ENCODE measurements at regions not wholly inside any gene's neighbourhood (a gene's known extent, or its start where the extent isn't known, plus 50 kb on each side); places are given as distances from the start of the nearest gene placed in this dataset.

- H3K79me2 ChIP-seq (ENCODE audit: control insufficient read depth, insufficient read depth, low read length) = no peaks in the 10 kb centered on the region
- CTCF ChIA-PET = no interaction called here
- no peak for TF ChIP-seq FOS (IDR thresholded peaks at IDR 0.05; ENCODE audit: borderline replicate concordance, insufficient read depth, low read length)
- TF ChIP-seq POLR2A (IDR thresholded peaks at IDR 0.05; ENCODE audit: low read depth, low read length) = no peak
- no peak for TF ChIP-seq MYC (IDR thresholded peaks at IDR 0.05; ENCODE audit: low read depth, low read length)
- TF ChIP-seq GATA2 (IDR thresholded peaks at IDR 0.05; ENCODE audit: insufficient read depth, insufficient read length, low read depth, low read length) = no peak
- no peak for TF ChIP-seq MAX (IDR thresholded peaks at IDR 0.05; ENCODE audit: insufficient read depth, insufficient read length)
- TF ChIP-seq EZH2 (IDR thresholded peaks at IDR 0.05; ENCODE audit: borderline replicate concordance, low read depth, low read length, severe bottlenecking) = no peak
- TF ChIP-seq CTCF (IDR thresholded peaks at IDR 0.05; ENCODE audit: extremely low read depth in 1 of 2, insufficient read depth in 1 of 2, low read depth in 1 of 2, low read length in 2 of 2) = no peak
- no peak for DNase-seq (ENCODE audit: low read depth, low spot score)
- H3K36me3 ChIP-seq (ENCODE audit: control insufficient read depth in 2 of 2, extremely low read depth in 1 of 2, insufficient read depth in 2 of 2, low read length in 2 of 2) = no peaks in the 10 kb centered on the region
- no peaks in the 10 kb centered on the region for H3K27me3 ChIP-seq (ENCODE audit: control insufficient read depth in 2 of 2, insufficient read depth in 2 of 2, low read length in 2 of 2)
- dilution Hi-C loops (cut with MboI; ENCODE audit: extremely low pct_ligation_motif_present, low sequenced_read_pairs) (no loop called here), intact Hi-C loops (cut with micrococcal nuclease) (no loop called here)
- H3K4me1 ChIP-seq (ENCODE audit: control insufficient read depth, extremely low read depth, insufficient read depth, low read length) = no peaks in the 10 kb centered on the region
- H3K9ac ChIP-seq (replicated peaks; ENCODE audit: extremely low read depth, insufficient read depth, low read length) = no peak overlapping the region
- no peak overlapping the region for H3K4me2 ChIP-seq (ENCODE audit: insufficient read depth, low read length)
- no peaks in the 10 kb centered on the region for H3K9me1 ChIP-seq (replicated peaks; ENCODE audit: control insufficient read depth, extremely low read depth, insufficient read depth, low read length)
- no peaks in the 10 kb centered on the region for H4K20me1 ChIP-seq (replicated peaks; ENCODE audit: control insufficient read depth, extremely low read depth, insufficient read depth, low read length)
- BruUV-seq (replicated peaks) = no TSS peak
- no peak for FAIRE-seq
- H3K27ac ChIP-seq (ENCODE audit: insufficient read depth, low read depth, low read length) = no peak overlapping the region
- H3K4me3 ChIP-seq (replicated peaks in 1 of 3; ENCODE audit: insufficient read depth in 1 of 3, low read depth in 1 of 3, low read length in 3 of 3) = no peak overlapping the region
- no peak overlapping the region for H2AFZ ChIP-seq (ENCODE audit: low read depth, low read length)
- POLR2A ChIA-PET = no interaction called here
- H3K9me3 ChIP-seq (replicated peaks; ENCODE audit: control insufficient read depth, insufficient read depth, low read length) = no peaks in the 10 kb centered on the region
Observed at GRCh38 chr6:8551386-8551785, 116.0 kb upstream of the SLC35B3 start.
